HL-60 (cell line): ENCODE measurements at regions not wholly inside any gene's neighbourhood (a gene's known extent, or its start where the extent isn't known, plus 50 kb on each side); places are given as distances from the start of the nearest gene placed in this dataset.

ENCODE experiments used
- CTCF ChIP-seq: IDR thresholded peaks from one replicate; pipeline ENCODE4 v1.5.1; 2011; ENCODE audit warnings: low read length, control low read depth, inconsistent platforms; ENCODE audit not compliant: insufficient read depth
- POLR2AphosphoS5 ChIP-seq: IDR thresholded peaks from 2 replicates; pipeline ENCODE4 v1.6.1; 2012; ENCODE audit warnings: low read depth
- SPI1 ChIP-seq: IDR thresholded peaks from 2 replicates; pipeline ENCODE4 v1.6.1; 2012; ENCODE audit warnings: low read depth, mild to moderate bottlenecking, borderline replicate concordance

- TF ChIP-seq CTCF = no peak
- TF ChIP-seq POLR2AphosphoS5 = no peak
- TF ChIP-seq SPI1 = no peak
Measured at GRCh38 chrX:1134156-1134555, 78.3 kb downstream of the CRLF2 start.
